IMR-90 (cell line): ENCODE measurements at regions not wholly inside any gene's neighbourhood (a gene's known extent, or its start where the extent isn't known, plus 50 kb on each side); places are given as distances from the start of the nearest gene placed in this dataset.
A peak's percentile ranks its signal among the peaks of the same experiment; 100 is the strongest.

ENCODE experiments used
- ATAC-seq: fragments of 200-7000 bp; cut with Tn5 transposase; 2 replicates; pipeline ENCODE4 v1.9.1; 2020; ENCODE audit warnings: low read depth, mild to moderate bottlenecking, moderate library complexity
- BruUV-seq: library from RNA; stranded (reverse); fragments of 400-500 nt; replicated peaks from 2 replicates; lab custom pipeline; 2021; lab: Mats Ljungman, UMichigan
- CTCF ChIA-PET: fragments of 300-600 bp; formaldehyde crosslinking; extraction: SDS; loops from one replicate; lab custom pipeline; 2021; ENCODE audit warnings: antibody characterized with exemption; lab: Yijun Ruan, JAX
- POLR2A ChIA-PET: fragments of 300-600 bp; sonication (Branson Sonifier 250); formaldehyde crosslinking; loops from one replicate; lab custom pipeline; 2022; ENCODE audit warnings: antibody characterized with exemption; ENCODE audit not compliant: unreplicated experiment; lab: Charles Lee
- DNase-seq: peaks from one replicate; pipeline ENCODE4 v3.0.0; 2013
- H2AFZ ChIP-seq: replicated peaks from 2 replicates; pipeline ENCODE3; 2013; ENCODE audit warnings: low read length, mild to moderate bottlenecking; ENCODE audit not compliant: poor library complexity
- H2AK5ac ChIP-seq: 2 replicates; pipeline ENCODE4 v1.6.1; 2013; ENCODE audit warnings: low read depth, low read length, inconsistent platforms
- H2AK9ac ChIP-seq: replicated peaks from 2 replicates; pipeline ENCODE3; 2013; ENCODE audit warnings: mild to moderate bottlenecking, low read depth, low read length, moderate library complexity; ENCODE audit not compliant: poor library complexity
- H2BK120ac ChIP-seq: 2 replicates; pipeline ENCODE4 v1.6.1; 2013; ENCODE audit warnings: low read depth, low read length, inconsistent platforms
- H2BK15ac ChIP-seq: 3 replicates; pipeline ENCODE4 v1.6.1; 2013; ENCODE audit warnings: low read depth, low read length, inconsistent platforms
- H2BK20ac ChIP-seq: 2 replicates; pipeline ENCODE4 v1.6.1; 2013; ENCODE audit warnings: low read depth, mild to moderate bottlenecking, inconsistent platforms, low read length, moderate library complexity
- H2BK5ac ChIP-seq: 2 replicates; pipeline ENCODE4 v1.6.1; 2013; ENCODE audit warnings: mild to moderate bottlenecking, low read depth, low read length, inconsistent platforms; ENCODE audit not compliant: poor library complexity, severe bottlenecking
- H3K14ac ChIP-seq: replicated peaks from 2 replicates; pipeline ENCODE4 v1.6.1; 2013; ENCODE audit warnings: low read depth, low read length, inconsistent platforms
- H3K18ac ChIP-seq: 2 replicates; pipeline ENCODE4 v1.6.1; 2013; ENCODE audit warnings: low read depth, low read length, control low read depth
- H3K23ac ChIP-seq: 2 replicates; pipeline ENCODE4 v1.6.1; 2013; ENCODE audit warnings: low read depth, low read length, inconsistent platforms
- H3K27ac ChIP-seq: 2 replicates; pipeline ENCODE4 v1.5.1; 2013; ENCODE audit warnings: mild to moderate bottlenecking, control low read depth, low read length; ENCODE audit not compliant: insufficient read depth
- H3K27me3 ChIP-seq: 2 replicates; pipeline ENCODE4 v1.6.1; 2013; ENCODE audit warnings: low read length; ENCODE audit not compliant: control insufficient read depth, insufficient read depth
- H3K36me3 ChIP-seq: 2 replicates; pipeline ENCODE4 v1.6.1; 2013; ENCODE audit warnings: low read length, mixed read lengths; ENCODE audit not compliant: control insufficient read depth, insufficient read depth
- H3K4ac ChIP-seq: 2 replicates; pipeline ENCODE4 v1.6.1; 2013; ENCODE audit warnings: low read depth, low read length, inconsistent platforms
- H3K4me1 ChIP-seq: 2 replicates; pipeline ENCODE4 v1.6.1; 2013; ENCODE audit warnings: low read length, mixed read lengths; ENCODE audit not compliant: control insufficient read depth, insufficient read depth
- H3K4me2 ChIP-seq: 2 replicates; pipeline ENCODE4 v1.6.1; 2013; ENCODE audit warnings: low read depth, mild to moderate bottlenecking, control low read depth, low read length, moderate library complexity
- H3K4me3 ChIP-seq: 2 replicates; pipeline ENCODE4 v1.5.1; 2013; ENCODE audit warnings: low read depth, mild to moderate bottlenecking, control low read depth, low read length, moderate library complexity; ENCODE audit not compliant: insufficient read depth
- H3K56ac ChIP-seq: 2 replicates; pipeline ENCODE4 v1.6.1; 2013; ENCODE audit warnings: low read length, inconsistent platforms; ENCODE audit not compliant: insufficient read depth; ENCODE audit errors: extremely low read depth
- H3K79me1 ChIP-seq, 2 experiments: 2 replicates each; pipeline ENCODE4 v1.6.1; 2013; ENCODE audit warnings: low read length in 2 of 2, inconsistent platforms in 1 of 2, low read depth in 1 of 2
- H3K9ac ChIP-seq: 2 replicates; pipeline ENCODE4 v1.6.1; 2013; ENCODE audit warnings: low read depth, low read length, control low read depth
- H3K9me1 ChIP-seq: 2 replicates; pipeline ENCODE4 v1.6.1; 2013; ENCODE audit warnings: low read length, inconsistent platforms; ENCODE audit not compliant: insufficient read depth
- H3K9me3 ChIP-seq: 2 replicates; pipeline ENCODE4 v1.6.1; 2013; ENCODE audit warnings: low read length; ENCODE audit not compliant: control insufficient read depth, insufficient read depth
- H4K20me1 ChIP-seq: 2 replicates; pipeline ENCODE4 v1.6.1; 2013; ENCODE audit warnings: low read length, inconsistent platforms; ENCODE audit not compliant: insufficient read depth
- H4K5ac ChIP-seq: 2 replicates; pipeline ENCODE4 v1.6.1; 2013; ENCODE audit warnings: mild to moderate bottlenecking, low read depth, low read length, control low read depth
- H4K8ac ChIP-seq, 2 experiments: 2 replicates each; pipeline ENCODE4 v1.6.1; 2013; ENCODE audit warnings: low read depth in 2 of 2, low read length in 2 of 2, control low read depth in 1 of 2, inconsistent platforms in 1 of 2
- H4K91ac ChIP-seq: 2 replicates; pipeline ENCODE4 v1.6.1; 2013; ENCODE audit warnings: low read depth, low read length, inconsistent platforms; ENCODE audit not compliant: insufficient read depth
- BHLHE40 ChIP-seq: fragments of 150-350 bp; IDR thresholded peaks from 2 replicates; pipeline ENCODE4 v1.6.1; 2016; ENCODE audit warnings: mild to moderate bottlenecking, low read depth, low read length
- CEBPB ChIP-seq: IDR thresholded peaks from 2 replicates; pipeline ENCODE4 v1.6.1; 2012; ENCODE audit warnings: low read depth, low read length, improper control_type of control experiment
- CHD1 ChIP-seq: IDR thresholded peaks from 2 replicates; pipeline ENCODE4 v1.6.1; 2012; ENCODE audit warnings: low read depth, low read length, improper control_type of control experiment
- FOS ChIP-seq: fragments of 150-350 bp; IDR thresholded peaks from 2 replicates; pipeline ENCODE4 v1.6.1; 2016; ENCODE audit warnings: low read depth, low read length
- MAFK ChIP-seq: IDR thresholded peaks from 2 replicates; pipeline ENCODE4 v1.6.1; 2012; ENCODE audit warnings: low read depth, low read length, improper control_type of control experiment
- MAZ ChIP-seq: IDR thresholded peaks from 2 replicates; pipeline ENCODE4 v1.6.1; 2012; ENCODE audit warnings: low read depth, mild to moderate bottlenecking, low read length, improper control_type of control experiment, moderate library complexity, borderline replicate concordance
- MXI1 ChIP-seq: IDR thresholded peaks from 2 replicates; pipeline ENCODE4 v1.6.1; 2012; ENCODE audit warnings: low read depth, mild to moderate bottlenecking, low read length, moderate library complexity, borderline replicate concordance
- NFE2L2 ChIP-seq: fragments of 150-350 bp; IDR thresholded peaks from 2 replicates; pipeline ENCODE4 v1.6.1; 2016; ENCODE audit warnings: low read depth, mild to moderate bottlenecking, low read length
- POLR2A ChIP-seq: IDR thresholded peaks from 2 replicates; pipeline ENCODE4 v1.6.1; 2012; ENCODE audit warnings: mild to moderate bottlenecking, low read depth, low read length
- RAD21 ChIP-seq: IDR thresholded peaks from 2 replicates; pipeline ENCODE4 v1.6.1; 2012; ENCODE audit warnings: low read length, improper control_type of control experiment
- RCOR1 ChIP-seq: IDR thresholded peaks from 2 replicates; pipeline ENCODE4 v1.6.1; 2012; ENCODE audit warnings: mild to moderate bottlenecking, low read length, improper control_type of control experiment; ENCODE audit not compliant: insufficient replicate concordance
- RFX5 ChIP-seq: IDR thresholded peaks from 2 replicates; pipeline ENCODE4 v1.8.0; 2012; ENCODE audit warnings: low read depth, mild to moderate bottlenecking, low read length, moderate library complexity
- SMC3 ChIP-seq: fragments of 150-350 bp; IDR thresholded peaks from 2 replicates; pipeline ENCODE4 v1.6.1; 2016; ENCODE audit warnings: low read depth, mild to moderate bottlenecking, antibody characterized with exemption, low read length, moderate library complexity
- USF2 ChIP-seq: fragments of 150-350 bp; IDR thresholded peaks from 2 replicates; pipeline ENCODE4 v1.6.1; 2017; ENCODE audit warnings: mild to moderate bottlenecking, antibody characterized with exemption, low read length, low read depth
- dilution Hi-C: fragments of 300-500 bp; cut with HindIII; formaldehyde crosslinking; loops from one replicate; pipeline ENCODE4 v1.14.3; 2018; ENCODE audit warnings: low sequenced_read_pairs; ENCODE audit not compliant: unreplicated experiment
- in situ Hi-C: fragments of 300-500 bp; cut with MboI; formaldehyde crosslinking; loops from 3 replicates; pipeline ENCODE4 v1.14.3; 2019; ENCODE audit warnings: low sequenced_read_pairs, inconsistent platforms, mixed read lengths
- intact Hi-C: fragments of 100-400 bp; cut with micrococcal nuclease; formaldehyde crosslinking; loops from 2 replicates; pipeline ENCODE4 v1.10.0; 2022
- TF ChIP-seq, protein P1 (sequence below): fragments of 150-350 bp; IDR thresholded peaks from 2 replicates; pipeline ENCODE4 v1.6.1; 2016; ENCODE audit warnings: low read depth, mild to moderate bottlenecking, low read length, moderate library complexity, borderline replicate concordance

GRCh38 chr3:64399205-64399800, 174.0 kb upstream of the PRICKLE2 start:
- Histone ChIP-seq H3K9me1 (no peaks in the 10 kb centered on the region; the same call in 1 of the 2 replicates), H3K79me1 (no peaks in the 10 kb centered on the region; a peak in 2 of 4 replicates), H2BK20ac (peak overlapping the region; percentile 6; the same call in 1 of the 2 replicates), H3K4me2 (no peak overlapping the region), H4K5ac (peak overlapping the region; percentile 64; the same call in 1 of the 2 replicates), H3K9me3 (no peaks in the 10 kb centered on the region), H3K9ac (no peak overlapping the region), H3K56ac (no peak overlapping the region), H3K4me3 (no peak overlapping the region), H2BK5ac (peak overlapping the region; percentile 21), H3K4ac (peak overlapping the region; percentile 66), H2BK15ac (peak overlapping the region; percentile 58; the same call in 1 of the 3 replicates), H3K23ac (no peak overlapping the region), H3K4me1 (peaks cover 2% of the 10 kb centered on the region), H2BK120ac (peak overlapping the region; percentile 59; the same call in 1 of the 2 replicates), H4K20me1 (no peaks in the 10 kb centered on the region), H2AK9ac (no peak overlapping the region), H4K8ac (no peak overlapping the region), H3K27ac (no peak overlapping the region), H2AK5ac (0 out of 2 replicates have a peak overlapping the region, but pooled peaks have one; percentile 6), H3K36me3 (no peaks in the 10 kb centered on the region), H4K91ac (peak overlapping the region; percentile 57; the same call in 1 of the 2 replicates), H2AFZ (no peak overlapping the region), H3K18ac (no peak overlapping the region; the same call in 1 of the 2 replicates), H3K27me3 (no peaks in the 10 kb centered on the region), H3K14ac (no peak overlapping the region)
- peak; percentile 89 for ATAC-seq
- dilution Hi-C loops, result no loop called here
- no TSS peak for BruUV-seq
- peak; percentile 70 for DNase-seq
- in situ Hi-C loops, result loop anchor here (5.0 kb wide), 1 partner anchor 83 kb away; no protein-coding TSS in a partner anchor
- ChIA-PET CTCF (interaction anchor here (1.2 kb wide), 1 partner anchor 174 kb away, joined by 4 read pairs; the partner anchor contains the start of gene PRICKLE2), POLR2A (no interaction called here)
- intact Hi-C loops, result loop anchor here (1.0 to 5.0 kb wide), 6 partner anchors 57 to 369 kb away; partner anchors contain the start of gene PRICKLE2
- TF ChIP-seq CEBPB (no peak), FOS (no peak), BHLHE40 (no peak), MXI1 (no peak), MAFK (no peak), RFX5 (no peak), MAZ (no peak), POLR2A (no peak), RAD21 (peak; percentile 95), RCOR1 (no peak), SMC3 (peak; percentile 96), CHD1 (no peak), USF2 (no peak), NFE2L2 (no peak)
- TF ChIP-seq, protein P1, sequence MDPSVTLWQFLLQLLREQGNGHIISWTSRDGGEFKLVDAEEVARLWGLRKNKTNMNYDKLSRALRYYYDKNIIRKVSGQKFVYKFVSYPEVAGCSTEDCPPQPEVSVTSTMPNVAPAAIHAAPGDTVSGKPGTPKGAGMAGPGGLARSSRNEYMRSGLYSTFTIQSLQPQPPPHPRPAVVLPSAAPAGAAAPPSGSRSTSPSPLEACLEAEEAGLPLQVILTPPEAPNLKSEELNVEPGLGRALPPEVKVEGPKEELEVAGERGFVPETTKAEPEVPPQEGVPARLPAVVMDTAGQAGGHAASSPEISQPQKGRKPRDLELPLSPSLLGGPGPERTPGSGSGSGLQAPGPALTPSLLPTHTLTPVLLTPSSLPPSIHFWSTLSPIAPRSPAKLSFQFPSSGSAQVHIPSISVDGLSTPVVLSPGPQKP, result no peak
